GM21381 (cell line): ENCODE measurements at regions not wholly inside any gene's neighbourhood (a gene's known extent, or its start where the extent isn't known, plus 50 kb on each side); places are given as distances from the start of the nearest gene placed in this dataset.
A peak's percentile ranks its signal among the peaks of the same experiment; 100 is the strongest.

ENCODE experiments used
- ATAC-seq: cut with Tn5 transposase; IDR thresholded peaks from one replicate; pipeline ENCODE4 v1.9.1; 2021; ENCODE audit warnings: mild to moderate bottlenecking, moderate library complexity; ENCODE audit not compliant: unreplicated experiment

- no peak for ATAC-seq
Observed at GRCh38 chr2:64331849-64332699, 121.9 kb upstream of the LGALSL start.

GRCh38 chr2:64336171-64336570 lies 117.8 kb upstream of the LGALSL start:
- ATAC-seq: no peak

- no peak for ATAC-seq
Observed at GRCh38 chr2:64337314-64337713, 116.6 kb upstream of the LGALSL start.

GRCh38 chr2:64338108-64338507 lies 115.9 kb upstream of the LGALSL start:
- no peak for ATAC-seq

GRCh38 chr2:64338910-64339500 lies 115.0 kb upstream of the LGALSL start:
- ATAC-seq: no peak

GRCh38 chr2:64341461-64341860 lies 112.5 kb upstream of the LGALSL start:
- no peak for ATAC-seq

- no peak for ATAC-seq
Observed at GRCh38 chr2:64342195-64343099, 111.5 kb upstream of the LGALSL start.

- no peak for ATAC-seq
Observed at GRCh38 chr2:64344999-64345576, 108.9 kb upstream of the LGALSL start.

GRCh38 chr2:64345998-64346397 lies 108.0 kb upstream of the LGALSL start:
- ATAC-seq: no peak

GRCh38 chr2:64348386-64349130 lies 105.4 kb upstream of the LGALSL start:
- ATAC-seq: no peak

- ATAC-seq: no peak
Observed at GRCh38 chr2:64349131-64349530, 104.8 kb upstream of the LGALSL start.

- no peak for ATAC-seq
Observed at GRCh38 chr2:64350996-64351395, 103.0 kb upstream of the LGALSL start.

GRCh38 chr2:64352292-64352691 lies 101.7 kb upstream of the LGALSL start:
- no peak for ATAC-seq

- no peak for ATAC-seq
Observed at GRCh38 chr2:64354857-64355680, 98.9 kb upstream of the LGALSL start.

GRCh38 chr2:64356906-64357305 lies 97.1 kb upstream of the LGALSL start:
- no peak for ATAC-seq

- peak; percentile 49 for ATAC-seq
Observed at GRCh38 chr2:64359171-64359891, 94.6 kb upstream of the LGALSL start.

- ATAC-seq: peak; percentile 71
Observed at GRCh38 chr2:64359892-64360657, 93.9 kb upstream of the LGALSL start.
